GM12875 (cell line): ENCODE measurements at regions not wholly inside any gene's neighbourhood (a gene's known extent, or its start where the extent isn't known, plus 50 kb on each side); places are given as distances from the start of the nearest gene placed in this dataset.

Experiments used
- H3K4me3 ChIP-seq: one replicate; pipeline ENCODE4 v1.5.1; 2011; ENCODE audit warnings: low read depth, low read length, control low read depth
- CTCF ChIP-seq: IDR thresholded peaks from 2 replicates; pipeline ENCODE4 v1.5.1; 2011; ENCODE audit warnings: low read depth, mild to moderate bottlenecking, control low read depth, inconsistent platforms, low read length, moderate library complexity, borderline replicate concordance; ENCODE audit not compliant: insufficient read depth

GRCh38 chr18:21162786-21163185 lies 51.2 kb upstream of the ROCK1 start:
- TF ChIP-seq CTCF = no peak
- H3K4me3 ChIP-seq = no peak overlapping the region

- no peak overlapping the region for H3K4me3 ChIP-seq
- TF ChIP-seq CTCF = no peak
Observed at GRCh38 chr18:21163647-21164547, 52.3 kb upstream of the ROCK1 start.

GRCh38 chr18:21164548-21165095 lies 53.0 kb upstream of the ROCK1 start:
- TF ChIP-seq CTCF = no peak

GRCh38 chr18:21167641-21168377 lies 56.2 kb upstream of the ROCK1 start:
- H3K4me3 ChIP-seq = no peak overlapping the region
- TF ChIP-seq CTCF = no peak

More at GRCh38 chr18:21164548-21165095, 53.0 kb upstream of the ROCK1 start:
- H3K4me3 ChIP-seq = no peak overlapping the region

- H3K4me3 ChIP-seq = no peak overlapping the region
- TF ChIP-seq CTCF = no peak
Observed at GRCh38 chr18:21168880-21169279, 57.3 kb upstream of the ROCK1 start.

- no peak for TF ChIP-seq CTCF
- H3K4me3 ChIP-seq = no peak overlapping the region
Observed at GRCh38 chr18:21177822-21178221, 64.2 kb upstream of the GREB1L start.
